Fibroblast of peridontal ligament (primary cell): ENCODE measurements at regions not wholly inside any gene's neighbourhood (a gene's known extent, or its start where the extent isn't known, plus 50 kb on each side); places are given as distances from the start of the nearest gene placed in this dataset.
A peak's percentile ranks its signal among the peaks of the same experiment; 100 is the strongest.

Experiments used
- DNase-seq: peaks from one replicate; pipeline ENCODE4 v3.0.0-alpha.2; 2010; ENCODE audit errors: extremely low read depth

GRCh38 chr7:132672200-132672990, 96.1 kb upstream of the PLXNA4 start:
- no peak for DNase-seq

- no peak for DNase-seq
Measured at GRCh38 chr7:132666774-132667172, 90.5 kb upstream of the PLXNA4 start.

DNA sequence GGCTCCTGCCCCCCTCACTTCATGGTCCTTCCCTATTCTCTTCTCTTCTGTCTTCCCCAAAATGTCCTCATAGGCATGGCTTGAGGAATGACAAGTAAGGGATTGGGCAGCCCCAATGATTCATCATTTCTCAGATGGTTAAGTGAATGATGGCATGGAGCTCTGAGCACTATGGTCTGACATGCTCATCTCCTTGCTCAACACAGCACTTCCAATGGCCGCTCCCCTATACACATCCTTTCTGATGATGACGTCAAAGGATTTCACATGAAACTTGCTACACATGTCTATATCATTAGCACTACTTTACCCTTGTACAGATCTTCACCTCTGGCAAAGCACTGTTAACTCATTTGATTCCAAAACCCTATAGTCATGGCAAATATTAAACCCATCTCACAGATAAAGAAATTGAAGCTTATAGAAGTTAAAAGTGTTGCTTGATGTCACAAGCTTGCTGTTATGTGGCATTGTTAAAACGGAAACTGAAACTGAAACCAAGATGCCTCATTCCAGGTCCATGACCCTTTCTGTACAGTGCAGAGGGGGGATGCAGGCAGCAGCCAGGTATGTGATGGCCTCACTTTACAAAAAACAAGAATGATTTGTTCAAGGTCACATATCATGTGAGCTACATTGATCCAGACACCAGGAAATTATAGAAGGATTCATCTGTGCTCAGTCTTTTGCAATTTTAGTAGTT, 90.0 kb upstream of the PLXNA4 start:
- DNase-seq, result peak; percentile 17

- DNase-seq, result no peak
Measured at GRCh38 chr7:132656846-132657776, 80.8 kb upstream of the PLXNA4 start.

GRCh38 chr7:132656341-132656740, 80.1 kb upstream of the PLXNA4 start:
- no peak for DNase-seq

GRCh38 chr7:132655131-132655727, 79.0 kb upstream of the PLXNA4 start:
- DNase-seq, result peak; percentile 12

GRCh38 chr7:132654150-132654549, 77.9 kb upstream of the PLXNA4 start:
- DNase-seq, result no peak

GRCh38 chr7:132653366-132653930, 77.2 kb upstream of the PLXNA4 start:
- no peak for DNase-seq

- no peak for DNase-seq
Measured at GRCh38 chr7:132652507-132652906, 76.2 kb upstream of the PLXNA4 start.

GRCh38 chr7:132650498-132650897, 74.2 kb upstream of the PLXNA4 start:
- DNase-seq, result peak; percentile 49

DNA sequence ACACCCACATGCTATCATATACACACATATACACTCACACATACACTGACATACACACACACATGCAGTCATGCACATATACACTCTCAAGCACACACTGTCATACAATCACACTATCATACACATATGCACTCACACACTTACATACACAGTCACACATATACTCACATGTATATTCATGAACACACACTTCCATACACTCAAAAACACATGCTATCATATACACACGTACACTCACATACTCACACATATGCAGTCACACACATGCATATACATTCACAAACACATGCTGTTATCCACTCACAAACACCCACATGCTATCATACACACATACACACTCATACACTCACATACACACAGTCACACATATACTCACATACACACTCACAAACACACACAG, 71.0 kb upstream of the PLXNA4 start:
- no peak for DNase-seq

DNA sequence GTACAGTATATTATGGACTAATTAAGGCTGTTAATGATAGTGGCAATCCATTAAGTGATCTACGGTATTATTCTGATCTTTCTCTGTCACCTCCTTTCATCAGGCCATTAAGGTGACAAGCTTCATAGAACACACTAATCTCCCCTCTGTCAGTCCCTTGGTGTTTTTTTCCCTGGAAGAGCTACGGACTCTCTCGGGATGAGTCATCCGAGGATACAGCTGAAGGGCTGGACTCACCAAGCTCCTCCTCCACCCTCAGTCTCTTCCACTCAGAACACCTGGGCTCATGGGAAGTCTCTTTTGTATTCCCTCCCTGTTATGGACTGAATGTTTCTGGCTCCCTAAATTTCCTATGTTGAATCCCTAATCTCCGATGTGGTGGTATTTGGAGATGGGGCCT, 69.8 kb upstream of the PLXNA4 start:
- DNase-seq, result no peak

GRCh38 chr7:132643302-132643701, 67.0 kb upstream of the PLXNA4 start:
- no peak for DNase-seq

GRCh38 chr7:132641238-132641637, 65.0 kb upstream of the PLXNA4 start:
- DNase-seq, result no peak

DNA sequence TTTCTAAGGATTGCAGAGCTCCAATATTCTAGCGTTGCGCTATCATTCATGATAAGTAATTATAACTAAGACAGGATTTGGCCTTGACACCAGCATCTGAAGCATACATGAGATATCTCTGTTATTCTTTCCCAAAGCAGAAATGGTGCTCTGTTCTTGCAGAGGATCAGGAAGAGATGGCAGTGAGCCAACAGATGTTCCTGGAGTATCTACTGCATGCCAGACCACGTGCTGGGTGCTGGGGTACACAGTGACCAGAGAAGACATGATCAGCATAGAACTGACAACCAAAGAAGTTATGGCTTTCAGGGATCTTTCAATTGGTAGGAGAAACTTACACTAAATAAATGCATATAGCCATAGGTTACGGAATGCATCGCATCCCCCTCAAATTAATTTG, 63.7 kb upstream of the PLXNA4 start:
- no peak for DNase-seq

GRCh38 chr7:132638000-132638399, 61.7 kb upstream of the PLXNA4 start:
- DNase-seq, result no peak

GRCh38 chr7:132636581-132636980, 60.3 kb upstream of the PLXNA4 start:
- DNase-seq, result no peak

DNA sequence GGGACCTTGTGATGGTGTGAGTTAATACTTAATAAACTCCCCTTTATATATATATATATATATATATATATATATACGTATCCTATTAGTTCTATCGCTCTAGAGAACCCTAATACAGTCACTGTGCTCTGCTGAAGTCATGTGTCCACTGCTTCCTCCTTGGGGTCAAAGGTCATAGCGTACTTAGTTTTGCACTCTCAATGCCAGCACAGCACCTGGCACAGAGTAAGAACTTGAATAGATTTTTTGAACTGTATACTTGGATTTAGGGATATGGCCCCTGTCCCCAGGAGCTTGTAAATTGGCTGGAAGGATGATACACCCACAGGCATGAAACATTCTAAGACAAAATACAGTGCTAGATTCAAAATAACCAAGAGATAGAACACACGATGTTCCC, 58.9 kb upstream of the PLXNA4 start:
- DNase-seq, result no peak

DNA sequence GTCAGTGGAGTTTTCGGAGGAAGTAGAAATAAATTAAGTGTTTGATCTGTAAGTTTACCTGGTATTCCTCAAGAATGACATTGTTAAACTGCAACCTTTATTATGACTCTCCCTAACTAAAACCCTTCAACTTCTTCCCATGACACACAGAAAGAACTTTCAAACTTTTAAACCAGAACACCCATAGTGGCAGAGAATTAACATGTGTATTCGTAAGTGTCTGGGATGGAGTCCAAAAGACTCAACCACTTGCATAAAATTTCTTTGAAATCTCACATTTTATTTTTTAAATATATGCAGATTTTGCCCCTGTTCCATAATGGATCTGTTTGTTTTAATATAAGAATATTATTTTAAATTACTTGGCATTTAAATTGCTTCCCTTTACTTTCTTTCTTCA, 54.6 kb upstream of the PLXNA4 start:
- DNase-seq, result no peak
